SH-SY5Y (cell line): ENCODE measurements at regions not wholly inside any gene's neighbourhood (a gene's known extent, or its start where the extent isn't known, plus 50 kb on each side); places are given as distances from the start of the nearest gene placed in this dataset.

Experiments used
- GATA2 ChIP-seq: IDR thresholded peaks from 2 replicates; pipeline ENCODE4 v1.6.1; 2011; ENCODE audit warnings: mild to moderate bottlenecking, low read depth, low read length
- GATA3 ChIP-seq: IDR thresholded peaks from 2 replicates; pipeline ENCODE4 v1.6.1; 2011; ENCODE audit warnings: low read depth, mild to moderate bottlenecking, low read length, moderate library complexity

GRCh38 chr7:130887182-130887956 is 153.4 kb upstream of the KLF14 start:
- TF ChIP-seq GATA2 (no peak), GATA3 (no peak)
